CD1c-positive myeloid dendritic cell (primary cell): ENCODE measurements at regions not wholly inside any gene's neighbourhood (a gene's known extent, or its start where the extent isn't known, plus 50 kb on each side); places are given as distances from the start of the nearest gene placed in this dataset.

Source experiments
- DNase-seq: peaks from one replicate; pipeline ENCODE4 v3.0.0-alpha.2; 2016; ENCODE audit errors: extremely low spot score

DNA sequence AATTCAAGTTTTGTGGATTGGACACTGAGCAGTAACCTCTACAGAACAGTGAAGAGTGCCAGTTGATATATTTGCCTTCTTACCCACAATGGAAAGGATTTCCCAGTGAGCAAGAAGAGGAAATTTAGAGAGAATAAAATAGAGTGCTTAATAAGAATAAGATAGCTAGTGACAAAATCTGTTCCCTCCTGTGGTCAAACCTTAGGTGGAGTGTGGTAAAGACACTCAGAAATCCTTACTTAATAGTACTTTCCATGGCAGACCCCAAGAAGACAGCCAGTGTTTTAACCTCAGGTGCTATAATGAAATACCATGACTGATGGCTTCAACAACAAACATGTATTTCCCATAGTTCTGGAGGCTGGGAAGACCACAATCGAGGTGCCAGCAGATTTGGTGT lies 108.4 kb upstream of the TNFAIP3 start:
- no peak for DNase-seq

DNA sequence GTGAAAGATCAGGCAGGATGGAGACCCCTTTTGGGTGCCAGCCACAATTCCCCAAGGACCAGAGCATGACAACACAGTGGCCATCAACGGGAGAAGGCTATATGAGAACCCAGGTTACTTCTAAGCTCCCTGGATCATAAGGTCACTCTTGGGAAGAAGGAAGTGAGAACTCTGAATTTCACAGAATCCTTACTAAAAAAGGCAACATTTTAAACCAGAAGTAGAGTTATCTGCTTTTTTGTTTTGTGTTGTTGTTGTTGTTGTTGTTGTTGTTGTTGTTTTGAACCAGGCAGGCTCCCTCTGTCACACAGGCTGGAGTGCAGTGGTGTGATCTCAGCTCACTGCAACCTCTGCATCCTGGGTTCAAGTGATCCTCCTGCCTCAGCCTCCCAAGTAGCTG lies 107.4 kb upstream of the TNFAIP3 start:
- peak; percentile 63 for DNase-seq

DNA sequence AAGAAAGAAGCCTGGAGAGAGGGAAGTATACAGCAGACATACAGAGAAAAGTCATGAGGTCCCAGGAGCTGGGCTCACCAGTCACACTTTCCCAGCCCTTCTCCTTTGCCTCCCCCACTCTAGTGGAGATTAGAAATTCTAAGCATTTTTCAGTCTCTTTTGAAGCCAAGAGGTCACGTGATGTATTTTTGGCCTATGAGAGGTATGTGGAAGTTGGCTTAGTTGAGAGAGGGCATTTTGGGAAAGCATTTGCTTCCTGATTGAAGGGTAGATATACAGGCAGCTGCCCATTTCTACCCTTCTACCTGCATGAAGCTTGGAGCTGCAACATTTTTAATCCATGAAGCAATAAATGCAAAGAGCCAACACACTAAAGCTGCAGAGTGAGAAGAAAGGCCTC lies 106.0 kb upstream of the TNFAIP3 start:
- peak; percentile 30 for DNase-seq

DNA sequence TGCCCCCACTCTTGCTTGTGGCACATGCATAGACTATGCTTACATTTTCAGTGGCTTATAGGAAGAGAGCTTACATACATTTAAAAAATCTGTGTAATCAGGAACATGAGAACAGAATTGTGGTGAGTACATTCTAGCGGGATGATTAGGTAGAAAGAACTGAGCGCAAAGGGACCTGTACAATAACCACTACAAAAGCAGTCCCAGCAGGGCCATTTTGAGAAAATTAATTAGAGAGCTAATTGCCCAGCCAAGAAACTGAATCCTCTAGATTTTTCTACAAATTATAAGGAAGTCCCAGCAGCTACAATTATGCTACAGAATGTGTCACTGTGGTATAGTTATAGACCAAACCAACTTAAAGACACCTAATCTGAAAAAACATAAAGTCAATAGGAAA lies 105.6 kb upstream of the TNFAIP3 start:
- no peak for DNase-seq

DNA sequence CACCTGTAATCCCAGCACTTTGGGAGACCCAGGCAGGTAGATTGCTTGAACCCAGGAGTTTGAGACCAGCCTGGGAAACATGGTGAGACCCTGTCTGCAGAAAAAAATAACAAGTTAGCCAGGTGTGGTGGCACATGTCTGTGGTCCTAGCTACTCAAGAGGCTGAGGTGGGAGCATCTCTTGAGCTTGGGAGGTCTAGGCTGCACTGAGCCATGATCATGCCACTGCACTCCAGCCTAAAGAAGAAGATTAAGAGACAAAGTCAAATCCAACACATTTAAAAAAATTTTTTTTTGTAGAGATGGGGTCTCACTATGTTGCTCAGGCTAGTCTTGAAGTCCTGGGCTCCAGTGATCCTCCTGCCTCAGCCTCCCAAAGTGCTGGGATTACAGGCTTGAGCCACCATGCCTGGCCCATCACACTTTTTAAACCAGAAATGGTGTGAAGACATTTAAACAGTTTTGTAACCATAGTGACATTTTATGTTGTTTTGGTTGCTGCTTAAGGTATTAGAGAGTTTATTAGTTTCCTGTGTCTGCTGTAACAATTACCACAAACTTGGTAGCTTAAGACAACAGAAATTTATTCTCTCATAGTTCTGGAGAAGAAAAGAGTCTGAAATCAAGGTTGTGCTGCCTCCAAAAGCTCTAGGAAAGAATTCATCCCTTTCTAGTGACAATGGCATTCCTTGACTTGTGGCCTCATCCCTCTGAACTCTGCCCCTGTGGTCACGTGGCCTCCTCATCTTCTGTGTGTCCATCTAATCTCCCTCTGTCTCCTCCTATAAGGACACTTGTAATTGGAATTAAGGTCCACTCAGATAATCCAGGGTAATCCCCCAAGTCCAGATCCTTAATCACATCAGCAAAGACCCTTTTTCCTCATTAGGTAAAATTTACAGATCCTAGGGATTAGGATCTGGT lies 104.6 kb upstream of the TNFAIP3 start:
- DNase-seq: no peak

DNA sequence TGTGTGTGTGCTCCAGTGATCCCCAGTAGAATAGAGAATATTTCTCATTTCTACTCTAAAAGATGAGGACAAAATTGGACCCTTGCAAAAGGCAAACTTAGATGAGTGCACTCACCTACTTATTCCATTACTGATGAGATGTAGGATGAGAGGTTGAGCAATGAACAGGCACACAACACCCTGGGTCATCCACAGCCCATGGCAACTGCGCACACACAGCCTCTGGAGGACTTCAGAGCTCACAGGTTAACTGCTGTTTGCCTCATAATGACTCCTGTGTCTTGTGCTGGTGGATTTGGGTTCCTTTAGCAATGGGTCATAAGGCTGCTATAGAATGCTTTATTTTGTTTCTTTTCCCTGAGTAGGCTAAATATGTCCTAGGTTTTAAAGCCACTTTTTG lies 103.6 kb upstream of the TNFAIP3 start:
- no peak for DNase-seq

DNA sequence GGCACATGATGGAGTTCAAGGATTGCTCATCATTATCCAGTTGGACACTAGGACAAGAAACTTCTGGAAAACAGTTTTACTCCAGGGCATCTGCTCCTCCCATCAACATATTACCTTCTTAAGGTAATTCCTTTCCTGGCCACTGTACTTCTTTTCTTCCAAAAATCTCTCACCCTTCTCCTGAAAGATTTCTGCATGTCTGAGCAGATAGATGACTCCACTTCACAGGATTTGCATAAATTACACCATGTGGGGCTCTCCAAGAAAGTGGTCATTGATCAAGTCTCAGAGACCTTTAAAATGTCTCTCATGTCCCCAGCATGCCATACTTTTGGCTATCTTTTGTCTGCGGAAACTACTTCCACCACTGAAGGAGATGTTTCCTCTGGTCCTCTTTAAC lies 103.2 kb upstream of the TNFAIP3 start:
- no peak for DNase-seq

DNA sequence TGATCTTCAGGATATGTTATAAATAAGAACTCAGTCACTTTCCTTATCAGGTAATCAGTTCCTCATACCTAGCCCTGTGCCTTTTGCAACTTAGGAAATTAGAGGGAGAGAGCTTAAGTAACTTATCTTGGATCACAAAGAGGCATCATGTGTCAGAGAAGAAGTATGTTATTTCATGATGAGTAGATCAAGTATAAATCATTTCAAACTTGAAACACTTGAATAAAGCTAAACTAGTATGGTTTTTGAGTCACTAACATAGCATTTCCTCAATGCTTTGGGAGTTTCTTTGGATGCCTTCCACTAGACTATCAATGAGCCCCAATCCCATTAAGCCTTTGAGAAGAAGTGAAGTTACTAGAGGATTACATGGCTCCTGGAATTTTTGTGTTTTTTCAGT lies 102.6 kb upstream of the TNFAIP3 start:
- no peak for DNase-seq

DNA sequence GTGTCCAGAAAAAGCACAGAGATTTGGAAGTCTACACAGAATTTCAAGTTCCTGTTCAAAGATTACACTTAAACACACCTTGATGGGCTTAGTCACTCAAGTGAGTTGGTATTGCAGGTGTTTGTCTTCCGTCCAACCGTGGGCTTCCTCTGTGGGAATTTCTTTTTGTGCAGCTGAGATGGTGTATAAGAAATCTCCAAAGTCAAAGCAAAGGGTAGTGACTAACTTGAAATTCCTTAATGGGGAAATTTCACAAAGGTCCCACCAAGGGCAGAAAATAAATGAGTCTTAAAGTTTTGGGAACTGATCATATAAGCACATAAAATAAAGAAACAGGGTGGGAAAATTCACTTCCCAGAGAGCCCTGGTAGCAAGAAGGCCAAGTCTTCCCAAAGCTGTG lies 102.0 kb upstream of the TNFAIP3 start:
- no peak for DNase-seq

DNA sequence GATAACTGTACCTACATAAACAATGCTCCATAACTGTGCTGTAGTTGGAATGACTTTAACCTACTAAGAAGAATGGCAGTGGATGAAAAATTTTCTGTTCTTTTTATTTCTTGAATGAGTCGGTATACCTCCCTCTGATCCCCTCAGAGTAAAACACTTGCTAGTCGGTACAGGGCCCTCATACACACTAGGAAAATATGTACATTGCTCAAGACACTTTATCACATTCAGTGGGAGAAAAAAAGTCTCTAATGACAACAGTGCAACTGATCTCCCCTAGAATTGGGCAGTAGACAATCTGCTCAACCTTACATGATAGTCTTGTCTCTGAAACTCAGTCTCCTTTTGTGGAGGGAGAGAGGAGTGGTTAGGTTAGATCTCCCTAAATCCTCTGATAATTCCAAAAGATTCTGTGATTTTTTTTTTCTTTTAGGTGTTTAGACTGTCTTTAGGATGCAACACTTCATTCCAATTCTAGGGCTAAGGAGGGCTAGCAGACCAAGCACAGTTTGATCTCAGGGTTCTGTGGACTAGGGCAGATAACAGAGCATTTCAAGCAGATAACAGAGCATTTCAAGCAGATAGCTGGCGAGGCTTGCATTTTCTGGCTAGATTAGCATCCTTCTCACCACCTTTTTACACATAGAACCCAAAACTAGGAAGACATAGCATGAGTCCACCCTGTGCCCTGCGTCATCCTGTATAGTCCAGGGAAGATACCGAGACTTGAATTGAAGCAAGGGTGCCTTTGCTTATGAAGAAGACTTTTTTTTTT lies 100.3 kb upstream of the TNFAIP3 start:
- no peak for DNase-seq

DNA sequence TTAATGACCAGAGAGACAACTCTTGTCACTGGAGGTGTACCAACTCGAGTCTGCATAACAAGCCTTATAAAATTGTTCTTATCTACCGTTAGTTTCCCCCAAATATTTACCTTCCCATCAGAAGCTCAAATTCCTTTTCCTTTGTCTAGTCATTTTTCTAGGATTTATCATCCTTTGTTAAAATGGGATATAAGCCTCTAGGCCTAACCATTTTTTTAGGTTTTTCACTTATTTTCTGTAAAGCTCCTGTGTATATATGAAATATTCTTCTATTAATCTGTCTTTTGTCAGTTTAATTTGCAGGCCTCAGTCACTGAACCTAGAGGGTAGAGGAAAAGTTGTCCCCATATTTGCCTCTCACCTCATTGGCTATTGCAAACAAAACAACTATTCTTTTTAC lies 99.6 kb upstream of the TNFAIP3 start:
- DNase-seq: no peak

DNA sequence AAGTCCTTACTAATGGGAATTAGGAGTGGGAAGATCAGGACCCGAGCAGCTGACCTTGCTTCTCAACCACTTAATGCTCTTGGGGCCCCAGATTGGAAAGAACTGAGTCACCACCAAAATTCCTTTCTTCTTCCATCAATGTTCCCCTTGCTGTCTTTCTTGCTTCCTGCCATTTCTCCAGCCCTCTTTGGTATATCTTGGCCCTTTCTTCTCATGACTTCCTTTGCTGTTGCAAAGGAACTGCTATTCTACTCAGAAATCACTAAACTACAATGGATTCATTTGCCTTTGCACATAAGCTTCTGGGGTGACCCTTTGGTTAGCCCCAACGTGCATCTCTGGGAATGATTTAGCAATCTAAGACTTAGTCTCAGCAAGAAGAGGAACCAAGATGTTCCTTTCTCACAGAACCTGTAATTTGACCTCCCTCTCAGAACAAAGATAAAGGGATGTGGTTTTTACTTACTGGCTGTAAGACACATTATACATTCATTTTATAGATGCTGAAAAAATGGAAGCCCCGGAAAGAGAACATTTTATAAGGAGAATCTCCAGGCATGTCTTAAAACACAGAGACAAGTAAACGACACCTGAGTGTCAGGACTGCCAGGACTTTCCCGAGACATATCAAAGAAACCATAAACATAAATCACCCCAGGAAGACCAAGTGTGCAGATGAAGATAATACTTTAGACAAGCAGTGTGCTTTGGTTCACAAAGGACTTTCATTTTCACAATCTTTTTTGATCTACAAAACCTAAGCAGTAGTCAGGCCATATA lies 99.0 kb upstream of the TNFAIP3 start:
- peak; percentile 75 for DNase-seq

DNA sequence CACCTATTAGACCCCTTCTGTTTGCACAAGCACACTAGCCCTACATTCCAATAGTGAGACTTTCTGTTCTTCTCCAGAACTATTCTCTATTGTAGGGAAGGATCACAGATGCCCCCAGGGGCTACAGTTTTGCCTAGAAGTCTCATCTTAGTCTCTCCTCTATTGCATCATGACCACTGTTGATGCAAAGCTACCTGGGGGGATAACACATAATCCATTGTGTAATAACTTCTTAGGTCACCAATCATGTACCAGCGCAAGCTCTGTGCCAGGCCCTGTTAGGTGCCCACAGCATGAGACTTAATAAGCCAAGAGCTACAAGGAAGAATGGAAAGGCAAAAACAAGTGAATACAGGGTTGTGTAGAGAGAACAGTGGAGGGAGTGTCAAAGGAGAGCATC lies 98.1 kb upstream of the TNFAIP3 start:
- DNase-seq: no peak

DNA sequence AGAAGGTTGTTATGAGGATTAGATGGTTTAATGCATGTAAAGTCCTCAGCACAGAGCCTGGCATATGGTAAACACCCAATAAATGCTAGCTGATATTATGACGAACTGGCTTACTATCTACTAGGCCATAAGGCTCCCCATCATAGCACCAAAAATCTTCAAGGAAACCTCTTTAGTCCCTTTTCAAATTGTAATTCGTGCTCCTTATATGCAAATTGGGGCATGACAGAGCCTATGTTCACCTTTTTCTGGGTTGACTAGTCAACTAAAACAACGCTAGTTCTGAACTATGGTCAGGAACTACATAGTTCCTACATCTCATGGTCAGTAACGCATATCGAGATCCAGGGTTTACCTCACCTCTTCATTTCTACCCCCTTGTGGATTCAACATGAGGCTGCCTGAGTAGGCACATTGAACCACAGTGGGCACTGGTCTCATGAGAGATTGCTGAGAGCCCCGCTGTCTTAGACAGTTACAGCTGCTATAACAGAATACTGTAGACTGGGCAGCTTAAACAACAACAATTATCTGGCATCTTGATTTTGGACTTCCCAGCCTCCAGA lies 97.2 kb upstream of the TNFAIP3 start:
- no peak for DNase-seq

DNA sequence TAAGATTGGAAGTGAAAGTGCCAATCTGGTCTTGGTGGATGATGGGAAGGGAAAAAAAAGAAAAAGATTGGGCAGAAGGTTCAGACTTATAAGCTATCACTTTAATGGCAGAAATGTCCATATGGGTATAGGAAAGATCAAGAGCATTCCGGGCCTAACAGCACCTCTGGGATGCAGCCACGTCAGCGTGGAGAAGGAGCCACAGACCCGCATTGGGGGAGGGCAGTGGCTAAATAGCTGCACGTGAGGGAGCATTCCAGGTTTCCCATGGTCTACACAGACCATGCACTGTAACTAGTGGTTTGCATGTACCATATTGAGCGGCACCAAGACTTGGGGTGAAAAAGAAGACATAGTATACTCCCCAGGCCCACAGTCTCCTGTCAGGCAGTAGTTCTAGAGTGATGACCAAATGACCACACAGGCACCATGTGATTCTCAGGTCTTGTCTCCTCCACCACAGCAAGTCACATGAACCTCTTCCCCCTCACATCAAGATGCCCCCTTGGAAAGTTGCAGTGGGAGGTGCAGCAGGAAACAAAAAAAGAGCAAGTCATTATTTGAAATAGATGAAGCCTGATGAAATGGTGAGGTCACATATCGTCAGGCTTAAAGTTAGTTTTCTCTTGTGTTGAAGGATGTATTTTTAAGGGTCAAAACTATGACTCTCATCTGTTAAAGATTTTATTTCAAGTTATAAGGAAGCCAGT lies 94.4 kb upstream of the TNFAIP3 start:
- DNase-seq: peak; percentile 51

DNA sequence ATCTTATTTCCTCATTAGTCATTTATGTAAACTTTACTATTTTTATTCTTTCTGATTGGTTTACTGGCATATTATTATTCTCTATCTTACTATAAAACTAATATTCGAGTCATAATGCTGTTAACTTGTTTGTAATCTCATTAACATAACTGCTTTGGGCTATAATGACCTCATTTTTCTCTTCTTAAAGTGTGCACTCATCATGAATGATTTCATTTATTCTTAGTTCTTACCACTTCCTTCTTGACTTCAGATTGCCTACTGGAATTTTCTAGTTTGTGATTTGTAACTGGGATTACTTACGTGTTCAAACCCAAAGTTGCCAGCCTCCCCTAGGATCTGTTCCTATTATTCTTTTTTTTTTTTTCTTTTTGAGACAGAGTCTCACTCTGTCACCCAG lies 91.8 kb upstream of the TNFAIP3 start:
- DNase-seq: peak; percentile 62

DNA sequence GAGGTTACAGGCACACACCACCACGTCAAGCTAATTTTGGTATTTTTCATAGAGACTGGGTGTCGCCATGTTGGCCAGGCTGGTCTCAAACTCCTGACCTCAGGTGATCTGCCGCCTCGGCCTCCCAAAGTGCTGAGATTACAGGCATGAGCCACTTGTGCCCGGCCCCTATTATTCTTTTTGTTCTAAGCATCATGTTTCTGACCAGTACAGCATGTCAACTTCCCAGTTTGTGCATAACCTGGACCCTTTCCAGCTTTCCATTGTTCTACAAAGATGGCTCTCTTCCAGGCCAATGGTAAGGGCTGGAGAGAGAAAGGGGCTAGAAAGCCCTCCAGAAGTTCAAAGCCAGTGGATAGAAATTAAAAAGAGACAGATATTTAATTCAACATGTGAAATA lies 91.3 kb upstream of the TNFAIP3 start:
- DNase-seq: no peak

DNA sequence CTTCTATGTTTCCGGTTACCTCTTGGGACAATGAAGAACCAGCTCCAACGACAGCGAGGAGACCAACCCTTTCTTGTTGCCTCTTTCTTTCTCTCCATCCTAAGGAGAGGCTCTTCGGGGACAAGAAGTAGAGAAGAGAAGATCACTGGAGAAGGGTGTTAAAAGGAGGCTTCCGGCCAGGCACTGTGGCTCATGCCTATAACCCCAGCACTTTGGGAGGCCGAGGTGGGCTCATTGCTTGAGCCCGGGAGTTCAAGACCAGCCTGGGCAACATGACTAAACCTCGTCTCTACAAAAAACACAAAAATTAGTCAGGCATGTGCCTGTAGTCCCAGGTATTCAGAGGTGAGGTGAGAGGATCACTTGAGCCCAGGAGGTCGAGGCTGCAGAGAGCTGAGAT lies 90.8 kb upstream of the TNFAIP3 start:
- no peak for DNase-seq

DNA sequence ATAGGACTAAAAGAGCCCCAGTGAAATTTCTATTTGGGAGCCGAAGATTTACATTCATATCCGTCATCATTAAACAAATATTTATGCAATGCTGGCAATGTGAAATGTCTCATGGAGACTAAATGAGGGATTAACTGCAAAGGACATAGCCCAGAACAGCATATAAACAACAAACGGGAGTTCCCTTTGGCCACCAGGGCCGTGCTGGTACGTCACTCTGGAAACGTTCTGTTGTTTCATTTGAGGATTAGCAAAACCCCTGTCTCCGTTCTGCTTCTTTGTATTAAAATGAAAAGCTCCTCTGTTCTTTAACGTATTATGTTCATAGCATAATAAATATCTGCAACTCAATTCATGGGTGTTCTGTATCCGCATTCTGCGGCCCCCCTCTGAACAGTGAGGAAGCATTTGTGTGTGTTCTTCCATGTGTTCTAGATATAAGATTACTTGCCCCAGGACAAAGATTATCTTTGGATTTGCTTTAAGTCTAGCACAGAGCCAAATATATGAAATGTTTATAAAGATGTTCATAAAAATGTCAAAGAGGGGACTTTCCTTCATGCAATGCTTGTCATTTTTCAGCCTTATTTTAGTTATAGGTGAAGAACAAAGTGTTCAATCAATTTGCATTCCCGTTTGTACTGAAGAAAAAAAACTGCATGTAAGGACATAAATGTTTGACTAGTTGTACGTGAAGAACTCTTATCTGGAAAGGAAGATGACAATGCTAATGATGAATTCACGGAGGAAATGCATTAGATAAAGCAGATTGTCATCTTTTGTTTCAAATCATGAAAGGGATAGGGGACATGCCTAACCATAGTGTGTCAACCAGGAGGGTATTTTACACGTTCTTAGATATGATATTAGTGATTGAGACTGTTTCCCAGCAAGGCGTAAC lies 90.0 kb upstream of the TNFAIP3 start:
- DNase-seq: no peak

DNA sequence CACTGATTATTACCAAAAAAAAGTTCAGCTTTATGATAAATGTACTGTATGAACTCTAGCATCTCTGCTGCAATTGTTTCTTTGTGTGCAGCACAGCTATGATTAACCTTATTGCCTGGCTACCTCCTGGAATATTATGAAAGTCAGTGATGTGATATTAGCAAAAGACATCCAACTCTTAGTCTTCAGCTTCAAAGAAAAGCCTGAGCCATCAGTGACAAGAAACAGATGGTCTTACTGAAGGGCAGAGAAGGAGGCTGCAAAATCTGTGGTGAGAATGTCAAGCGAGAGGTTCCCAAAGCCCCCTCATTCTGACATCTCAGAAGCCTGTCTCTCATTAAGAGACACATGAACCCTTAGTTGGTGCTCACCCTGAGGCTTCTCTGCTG lies 89.4 kb upstream of the TNFAIP3 start:
- no peak for DNase-seq
